ENCODE measurements at regions not wholly inside any gene's neighbourhood (a gene's known extent, or its start where the extent isn't known, plus 50 kb on each side); places are given as distances from the start of the nearest gene placed in this dataset.
"Not testable (repeated sequence)": the region's sequence is repeated elsewhere in the genome, so short reads cannot be mapped to it uniquely, and the experiment has no call there.

DNA sequence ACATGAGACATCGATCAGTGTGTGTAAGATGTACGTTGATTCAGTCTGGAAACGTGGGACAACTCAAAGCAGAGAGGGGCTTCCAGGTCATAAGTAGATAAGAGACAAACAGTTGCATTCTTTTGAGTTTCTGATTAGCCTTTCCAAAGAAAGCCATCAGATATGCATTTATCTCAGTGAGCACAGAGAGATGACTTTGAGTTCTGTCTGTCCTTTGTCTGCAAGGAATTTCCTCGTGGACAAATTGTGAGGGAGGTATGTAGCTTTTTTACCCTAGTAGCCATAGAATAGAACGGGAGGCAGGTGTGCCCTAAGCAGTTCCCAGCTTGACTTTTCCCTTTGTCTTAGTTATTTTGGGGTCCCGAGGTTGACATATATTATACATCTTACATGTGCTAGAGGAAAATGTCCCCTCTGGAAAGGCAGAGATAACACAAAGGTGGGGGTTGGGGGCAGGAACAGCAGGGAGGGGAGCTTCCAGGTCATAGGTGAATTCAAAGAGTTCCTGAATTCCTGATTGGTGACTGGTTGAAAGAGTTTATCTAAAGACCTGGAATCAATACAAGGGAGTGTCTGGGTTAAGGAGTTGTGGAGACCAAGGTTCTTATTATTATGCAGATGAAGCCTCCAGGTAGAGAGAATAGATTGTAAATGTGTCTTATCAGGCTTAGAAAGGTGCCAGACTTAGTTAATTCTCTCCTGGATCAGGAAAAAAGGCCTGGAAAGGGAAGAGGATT, 237.0 kb downstream of the NFATC2 start:
- no peak for DNase-seq

DNA sequence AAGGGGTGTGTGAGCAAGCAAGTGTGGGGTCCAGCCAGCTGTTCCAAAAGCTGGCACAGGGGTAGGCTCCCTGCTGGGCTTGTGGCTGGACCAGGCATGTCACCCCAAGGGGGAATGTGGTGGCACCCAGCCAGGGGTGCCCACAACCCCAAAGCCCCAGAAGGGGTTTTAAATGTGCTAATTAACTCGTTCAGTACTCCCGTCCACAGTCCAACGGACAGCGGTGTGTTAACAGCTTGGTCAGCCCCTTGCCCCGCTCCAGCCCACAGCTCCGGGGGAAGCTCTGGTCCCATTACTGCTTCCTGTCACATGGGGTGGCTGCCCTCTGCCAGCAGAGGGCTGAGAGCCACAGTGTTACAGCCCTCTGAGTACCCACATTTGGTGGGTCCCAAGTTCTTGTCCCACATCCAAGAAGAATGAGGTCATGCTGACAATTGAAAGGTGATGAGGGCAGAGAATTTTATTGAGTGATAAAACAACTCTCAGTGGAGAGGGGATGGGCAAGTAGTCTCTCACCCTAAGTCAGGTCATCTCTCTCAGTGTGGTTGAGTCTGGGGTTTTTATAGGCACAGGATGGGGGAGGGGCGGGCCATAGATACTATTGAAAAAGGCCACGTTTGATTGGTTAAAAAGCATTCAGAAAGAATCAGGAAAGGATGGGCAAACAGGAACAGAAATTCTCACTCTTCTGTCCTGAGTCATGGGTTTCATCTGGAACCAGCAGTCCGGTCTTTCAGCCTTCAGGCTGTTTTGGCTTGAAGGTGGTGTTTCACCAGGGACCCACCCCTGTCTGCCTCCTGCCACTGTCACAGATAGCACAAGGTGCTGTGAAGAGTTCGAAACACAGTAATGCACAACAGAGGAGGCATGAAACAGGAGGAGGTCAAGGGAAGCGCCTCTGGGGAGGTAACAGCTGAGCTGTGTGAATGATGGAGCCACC, 238.5 kb downstream of the NFATC2 start:
- no peak for DNase-seq

GRCh38 chr20:51301026-51301425, 241.5 kb downstream of the NFATC2 start:
- DNase-seq = no peak

DNA sequence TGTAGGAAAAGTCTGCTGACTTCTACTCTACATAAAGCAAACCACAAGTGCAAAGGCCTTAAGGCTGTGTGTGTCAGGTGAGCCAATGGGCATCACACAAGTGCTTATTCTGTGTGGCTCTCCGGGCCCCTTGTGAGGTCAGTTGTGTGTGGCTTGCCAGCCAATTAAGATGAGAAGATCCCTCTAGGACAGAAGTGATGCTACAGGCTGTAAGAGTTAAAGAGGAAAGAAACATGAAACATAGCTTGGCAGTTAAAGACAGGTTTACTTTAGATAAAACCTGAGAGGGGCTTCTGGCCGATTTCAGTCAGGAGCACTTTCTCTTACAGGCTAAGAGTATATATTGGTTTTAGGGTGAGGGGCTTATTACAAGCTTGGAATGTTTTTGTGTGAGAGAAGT, 242.4 kb downstream of the NFATC2 start:
- DNase-seq = no peak

DNA sequence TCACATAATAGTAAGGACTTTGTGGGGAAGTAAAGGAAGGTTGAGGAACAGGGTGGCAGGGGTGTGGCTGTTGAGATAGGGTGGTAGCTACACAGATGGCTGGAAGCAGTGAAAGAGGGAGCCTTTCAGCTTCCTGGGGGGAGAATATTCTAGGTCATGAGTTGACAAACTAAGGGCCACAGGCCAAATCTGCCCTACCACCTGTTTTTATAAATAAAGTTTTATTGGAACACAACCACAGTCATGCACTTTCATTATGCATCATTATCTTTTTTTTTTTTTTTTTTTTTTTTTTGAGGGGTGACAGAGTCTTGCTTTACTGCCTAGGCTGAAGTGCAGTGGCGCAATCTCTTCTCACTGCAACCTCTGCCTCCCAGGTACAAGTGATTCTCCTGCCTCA, 243.1 kb downstream of the NFATC2 start:
- no peak for DNase-seq

DNA sequence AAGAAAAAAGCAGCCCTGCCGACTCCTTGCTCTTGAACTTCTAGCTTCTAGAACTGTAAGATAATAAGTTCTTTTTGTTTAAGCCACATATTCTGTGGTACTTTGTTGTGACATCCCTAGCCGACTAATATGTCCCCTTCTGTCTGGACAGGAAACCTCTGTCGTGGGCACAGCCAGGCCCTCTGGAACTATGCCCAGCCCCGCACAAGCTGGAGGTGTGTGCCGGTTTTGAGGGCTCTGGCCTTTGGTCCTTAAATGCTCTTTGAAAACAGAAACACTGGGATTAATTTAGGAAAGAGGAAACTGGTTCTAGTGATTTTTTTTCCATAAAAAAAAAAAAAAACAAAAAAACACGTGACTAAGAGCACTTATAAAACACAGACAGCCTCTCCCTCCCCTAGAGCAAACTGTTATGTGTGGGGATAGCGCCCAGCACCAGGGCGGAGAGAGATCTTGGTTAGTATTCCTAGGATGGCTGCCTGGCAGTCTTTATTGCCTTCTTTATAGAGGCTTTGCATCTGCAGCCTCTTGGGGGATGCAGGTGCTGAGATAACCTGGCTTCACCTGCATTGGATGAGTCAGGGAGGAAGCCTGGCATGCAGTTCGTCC, 244.3 kb downstream of the NFATC2 start:
- no peak for DNase-seq

GRCh38 chr20:51287628-51288413, 254.7 kb downstream of the NFATC2 start:
- no peak for DNase-seq

- no peak for DNase-seq
Observed at GRCh38 chr20:51286758-51287157, 255.8 kb downstream of the NFATC2 start.

GRCh38 chr20:51285684-51286083, 256.8 kb downstream of the NFATC2 start:
- no peak for DNase-seq

- DNase-seq = no peak
Observed at GRCh38 chr20:51284871-51285270, 257.6 kb downstream of the NFATC2 start.

DNA sequence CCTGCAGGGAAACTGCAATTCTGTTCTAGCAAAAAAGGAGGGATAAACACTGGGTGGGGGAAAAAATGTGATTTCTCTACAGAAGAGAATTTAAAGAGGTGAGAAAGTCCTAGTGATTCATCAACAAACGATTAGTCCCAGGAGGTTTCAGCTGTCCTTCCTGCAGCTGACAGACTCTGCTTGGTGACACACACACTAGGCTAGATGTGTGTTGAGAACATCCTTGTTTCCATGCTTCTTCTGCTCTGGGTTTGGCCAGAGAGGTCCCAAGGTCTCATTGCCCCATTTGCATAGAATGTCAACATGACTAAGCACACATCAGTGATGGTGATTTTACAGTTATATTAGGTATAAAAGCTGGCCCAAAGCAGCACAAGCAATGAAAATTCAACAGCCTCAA, 258.3 kb downstream of the NFATC2 start:
- no peak for DNase-seq

DNA sequence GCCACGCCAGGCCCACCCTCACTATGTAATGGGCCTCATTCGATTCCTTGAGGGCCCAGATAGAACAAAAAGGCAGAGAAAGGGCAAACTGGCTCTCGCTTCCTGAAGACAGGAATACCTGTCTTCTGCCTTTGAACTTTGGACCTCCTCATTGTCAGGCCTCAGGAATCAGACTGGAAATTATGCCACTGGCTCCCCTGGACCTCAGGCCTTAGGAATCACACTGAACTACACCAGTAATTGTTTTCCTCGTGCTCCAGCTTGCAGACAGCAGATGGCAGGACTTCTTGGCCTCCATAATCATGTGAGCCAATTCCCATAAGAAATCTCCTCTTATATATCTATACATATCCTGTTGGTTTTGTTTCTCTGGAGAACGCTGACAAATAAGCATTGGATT, 258.6 kb upstream of the KCNG1 start:
- DNase-seq = no peak

GRCh38 chr20:51280047-51280446, 257.1 kb upstream of the KCNG1 start:
- no peak for DNase-seq

DNA sequence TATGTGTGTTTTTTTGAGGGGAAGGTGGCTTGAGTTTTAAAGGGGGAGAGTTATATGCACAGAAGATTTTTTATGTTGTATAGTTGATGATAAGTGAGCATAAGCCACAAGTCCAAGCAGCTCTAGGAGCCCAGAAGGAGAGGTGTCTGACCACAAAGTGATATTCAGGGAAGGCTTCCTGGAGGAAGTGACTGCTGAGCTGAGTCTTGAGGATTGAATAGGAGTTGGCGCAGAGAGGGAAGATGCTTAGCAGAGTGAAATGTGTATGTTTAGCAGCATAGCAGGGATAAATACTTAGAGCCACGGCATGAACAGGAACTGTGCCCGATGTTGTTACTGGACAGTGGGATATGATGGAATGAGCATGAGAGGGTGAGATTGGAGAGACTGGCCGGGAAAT, 255.1 kb upstream of the KCNG1 start:
- DNase-seq = no peak

GRCh38 chr20:51276296-51276695, 253.4 kb upstream of the KCNG1 start:
- no peak for DNase-seq

DNA sequence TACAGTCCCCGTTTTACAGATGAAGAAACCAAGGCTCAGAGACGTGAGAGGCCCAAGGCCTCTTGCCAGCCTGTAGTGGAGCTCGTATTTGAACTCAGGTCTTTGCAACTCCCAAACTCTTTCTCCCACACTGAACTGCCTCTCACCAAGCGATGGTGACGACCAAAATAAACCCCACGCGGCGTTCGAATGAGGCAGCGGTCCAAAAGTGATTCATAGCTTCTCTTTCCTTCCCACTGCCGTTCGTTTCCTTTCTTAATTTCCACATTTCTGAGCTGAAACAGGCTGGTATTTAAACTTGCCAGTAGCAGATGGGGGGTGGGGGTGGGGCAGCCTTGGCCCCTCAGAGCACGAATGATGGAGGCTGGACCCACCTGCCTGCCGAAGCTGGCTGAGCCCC, 252.9 kb upstream of the KCNG1 start:
- DNase-seq = no peak

- no peak for DNase-seq
Observed at GRCh38 chr20:51275181-51275580, 252.3 kb upstream of the KCNG1 start.

DNA sequence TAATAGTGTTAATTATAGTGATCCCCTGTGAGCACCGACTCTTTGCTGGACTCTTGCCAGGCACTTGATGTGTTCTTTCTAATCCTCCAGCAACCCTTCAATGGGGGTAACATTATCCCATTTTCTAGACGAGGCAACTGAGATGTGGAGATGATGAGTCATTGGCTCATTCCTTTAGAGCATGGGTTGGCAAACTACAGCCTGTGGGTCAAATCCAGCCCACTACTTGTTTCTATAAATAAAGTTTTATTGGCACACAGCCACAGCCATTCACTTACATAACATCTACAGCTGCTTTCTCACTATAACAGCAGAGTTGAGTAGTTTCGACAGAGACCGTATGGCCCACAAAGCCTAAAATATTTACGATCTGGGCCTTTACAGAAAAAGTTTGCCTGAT, 249.5 kb upstream of the KCNG1 start:
- DNase-seq = no peak

DNA sequence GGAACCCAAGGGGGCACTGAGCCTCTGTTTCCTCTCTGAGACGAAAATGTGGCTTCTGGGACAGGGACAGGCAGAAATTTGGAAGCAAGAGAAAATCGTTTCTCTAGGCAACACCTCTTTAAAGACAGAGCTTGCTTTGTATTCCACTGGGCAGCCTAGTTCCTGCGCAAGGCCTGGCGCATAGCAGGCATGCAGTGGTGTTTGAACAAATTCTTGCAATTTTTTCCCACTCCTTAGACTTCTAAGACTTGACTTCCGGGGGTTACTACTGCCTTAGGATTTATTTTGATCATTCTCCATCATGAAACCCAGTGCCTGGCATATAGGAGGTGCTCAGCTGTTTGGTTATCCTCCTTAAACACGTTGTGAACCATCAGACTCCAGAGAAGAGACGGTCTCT, 249.0 kb upstream of the KCNG1 start:
- DNase-seq = no peak

GRCh38 chr20:51271289-51271688, 248.4 kb upstream of the KCNG1 start:
- not testable (repeated sequence) for DNase-seq

GRCh38 chr20:51269671-51270070, 246.8 kb upstream of the KCNG1 start:
- no peak for DNase-seq

GRCh38 chr20:51267679-51268078, 244.8 kb upstream of the KCNG1 start:
- DNase-seq = no peak

GRCh38 chr20:51266353-51266752, 243.4 kb upstream of the KCNG1 start:
- no peak for DNase-seq

All from activated naive CD4-positive, alpha-beta T cell (primary cell).